ENCODE measurements at regions not wholly inside any gene's neighbourhood (a gene's known extent, or its start where the extent isn't known, plus 50 kb on each side); places are given as distances from the start of the nearest gene placed in this dataset.

DNA sequence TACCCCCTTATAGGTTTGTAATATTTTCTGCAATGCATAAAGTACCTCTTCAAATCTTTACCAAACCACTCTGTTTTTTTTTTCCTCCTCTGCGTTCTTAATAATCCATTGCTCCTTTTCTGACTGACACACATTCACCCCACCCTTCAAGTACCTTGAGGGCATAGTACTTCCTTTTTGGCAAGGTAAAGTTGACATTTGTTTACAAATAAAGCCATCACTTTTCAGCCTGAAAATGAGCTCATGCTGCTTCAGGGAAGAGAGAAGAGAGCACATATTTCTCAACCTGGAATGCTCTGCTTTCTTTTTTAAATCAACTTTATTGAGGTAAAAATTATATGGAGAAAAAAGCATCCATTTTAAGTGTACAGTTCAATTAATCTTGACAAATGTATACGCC lies 113.9 kb downstream of the AGTR2 start:
- no peak overlapping the region for H3K4me3 ChIP-seq (ENCODE audit: low read depth, low read length)
- no peak for TF ChIP-seq CTCF (IDR thresholded peaks at IDR 0.05; ENCODE audit: insufficient read depth, low read length)
- no peak for DNase-seq (ENCODE audit: low read depth)

DNA sequence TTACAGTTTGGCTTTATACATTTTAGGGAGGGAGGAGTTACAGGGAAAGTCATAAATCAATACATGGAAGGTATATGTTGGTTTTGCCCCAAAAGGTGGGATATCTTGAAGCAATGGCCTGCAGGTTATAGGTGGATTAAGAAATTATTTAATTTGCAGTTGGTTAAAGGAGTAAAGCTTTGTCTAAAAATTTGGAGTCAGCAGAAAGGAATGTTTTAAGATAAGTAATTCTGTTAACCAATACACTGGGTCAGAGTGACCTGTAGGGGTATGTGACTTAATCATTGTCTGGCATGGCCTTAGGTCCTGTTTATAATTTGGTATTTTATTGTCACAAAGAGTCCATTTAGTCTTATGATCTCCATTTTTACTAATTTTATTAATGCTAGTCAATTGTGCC lies 115.0 kb downstream of the AGTR2 start:
- no peak for TF ChIP-seq CTCF (IDR thresholded peaks at IDR 0.05; ENCODE audit: insufficient read depth, low read length)
- no peak overlapping the region for H3K4me3 ChIP-seq (ENCODE audit: low read depth, low read length)
- peak; percentile 39 for DNase-seq (ENCODE audit: low read depth)

GRCh38 chrX:116289592-116289991 lies 119.0 kb downstream of the AGTR2 start:
- no peak for DNase-seq (ENCODE audit: low read depth)
- H3K4me3 ChIP-seq (ENCODE audit: low read depth, low read length): no peak overlapping the region
- TF ChIP-seq CTCF (IDR thresholded peaks at IDR 0.05; ENCODE audit: insufficient read depth, low read length): no peak

DNA sequence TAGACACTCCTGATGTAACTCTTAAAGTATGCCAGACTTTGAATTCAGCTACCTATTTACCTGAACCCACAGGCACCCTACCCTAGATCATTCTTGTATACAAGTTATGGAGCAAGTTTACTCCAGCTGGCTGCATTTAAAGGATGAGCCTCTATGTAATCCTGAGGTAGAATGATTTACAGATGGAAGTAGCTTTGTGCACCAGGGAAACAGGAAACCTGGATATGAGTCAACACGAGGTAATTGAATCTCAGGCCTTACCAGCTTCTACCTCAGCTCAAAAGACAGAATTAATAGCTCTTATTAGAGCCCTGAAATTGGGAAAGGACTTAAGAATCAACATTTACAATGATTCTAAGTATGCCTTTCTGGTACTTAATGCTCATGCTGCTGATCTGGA lies 119.8 kb downstream of the AGTR2 start:
- no peak for TF ChIP-seq CTCF (IDR thresholded peaks at IDR 0.05; ENCODE audit: insufficient read depth, low read length)
- H3K4me3 ChIP-seq (ENCODE audit: low read depth, low read length): no peak overlapping the region
- no peak for DNase-seq (ENCODE audit: low read depth)

DNA sequence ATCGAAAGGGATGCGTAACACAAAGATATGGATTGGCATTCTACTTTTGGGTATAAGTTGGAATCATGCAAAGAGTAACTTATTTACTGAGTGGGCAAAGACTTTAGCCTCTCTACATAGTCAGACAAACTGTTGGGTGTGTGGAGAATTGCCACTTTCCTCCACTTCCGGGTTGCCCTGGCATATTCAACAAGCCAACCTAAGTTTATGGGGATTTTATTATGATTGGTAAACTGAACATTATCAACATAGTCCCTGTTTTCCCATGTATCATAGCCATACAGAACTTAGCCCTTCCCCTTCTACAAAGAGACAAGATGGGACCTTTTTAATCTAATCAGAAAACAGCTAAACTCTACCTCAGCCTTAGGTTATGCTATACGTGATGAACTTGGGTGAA lies 121.6 kb downstream of the AGTR2 start:
- no peak overlapping the region for H3K4me3 ChIP-seq (ENCODE audit: low read depth, low read length)
- TF ChIP-seq CTCF (IDR thresholded peaks at IDR 0.05; ENCODE audit: insufficient read depth, low read length): no peak
- DNase-seq (ENCODE audit: low read depth): no peak

GRCh38 chrX:116298956-116299355 lies 128.4 kb downstream of the AGTR2 start:
- DNase-seq (ENCODE audit: low read depth): no peak
- no peak for TF ChIP-seq CTCF (IDR thresholded peaks at IDR 0.05; ENCODE audit: insufficient read depth, low read length)
- no peak overlapping the region for H3K4me3 ChIP-seq (ENCODE audit: low read depth, low read length)

DNA sequence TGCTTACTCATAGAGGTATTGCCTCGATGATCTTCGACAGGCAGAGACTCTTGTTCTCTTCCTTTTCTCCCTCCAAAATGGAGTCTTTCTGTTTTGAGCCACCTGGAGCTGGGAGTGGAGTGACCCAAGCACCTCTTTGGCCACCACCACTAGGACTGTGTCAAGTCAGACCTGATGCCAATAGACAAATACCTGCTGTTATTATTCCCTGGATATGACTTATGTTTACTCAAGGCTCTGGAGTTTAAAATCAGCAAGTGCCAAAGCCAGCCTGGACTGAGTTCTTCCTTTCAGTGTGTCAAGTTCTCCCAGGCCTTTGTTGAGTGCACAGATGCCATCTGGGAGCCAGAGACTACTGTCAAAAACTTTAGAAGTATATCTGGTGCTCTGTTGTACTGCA lies 130.2 kb upstream of the SLC6A14 start:
- no peak for TF ChIP-seq CTCF (IDR thresholded peaks at IDR 0.05; ENCODE audit: insufficient read depth, low read length)
- H3K4me3 ChIP-seq (ENCODE audit: low read depth, low read length): no peak overlapping the region
- no peak for DNase-seq (ENCODE audit: low read depth)

All from fibroblast of the aortic adventitia (primary cell).